ENCODE measurements at regions not wholly inside any gene's neighbourhood (a gene's known extent, or its start where the extent isn't known, plus 50 kb on each side); places are given as distances from the start of the nearest gene placed in this dataset.

DNA sequence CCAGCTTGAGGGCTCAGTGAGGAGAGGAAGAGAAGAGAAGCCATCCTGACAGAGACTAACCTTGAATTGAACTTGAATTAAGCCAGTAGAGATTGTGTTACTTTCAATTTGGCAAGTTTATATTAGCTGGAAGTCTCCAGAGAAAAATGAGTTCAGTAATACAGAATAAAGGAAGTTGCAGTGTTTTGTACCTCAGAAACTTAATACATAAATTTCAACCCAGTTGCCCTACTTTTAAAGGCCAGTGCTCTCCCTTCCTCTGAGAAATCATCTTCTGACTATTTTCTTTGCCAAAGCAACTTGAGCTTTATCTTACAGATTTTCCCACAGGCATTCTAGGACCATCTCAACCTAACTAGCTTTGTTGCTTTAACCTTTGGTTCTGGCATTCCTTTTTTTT, 231.0 kb upstream of the GAS1 start:
- TF ChIP-seq, protein P1, sequence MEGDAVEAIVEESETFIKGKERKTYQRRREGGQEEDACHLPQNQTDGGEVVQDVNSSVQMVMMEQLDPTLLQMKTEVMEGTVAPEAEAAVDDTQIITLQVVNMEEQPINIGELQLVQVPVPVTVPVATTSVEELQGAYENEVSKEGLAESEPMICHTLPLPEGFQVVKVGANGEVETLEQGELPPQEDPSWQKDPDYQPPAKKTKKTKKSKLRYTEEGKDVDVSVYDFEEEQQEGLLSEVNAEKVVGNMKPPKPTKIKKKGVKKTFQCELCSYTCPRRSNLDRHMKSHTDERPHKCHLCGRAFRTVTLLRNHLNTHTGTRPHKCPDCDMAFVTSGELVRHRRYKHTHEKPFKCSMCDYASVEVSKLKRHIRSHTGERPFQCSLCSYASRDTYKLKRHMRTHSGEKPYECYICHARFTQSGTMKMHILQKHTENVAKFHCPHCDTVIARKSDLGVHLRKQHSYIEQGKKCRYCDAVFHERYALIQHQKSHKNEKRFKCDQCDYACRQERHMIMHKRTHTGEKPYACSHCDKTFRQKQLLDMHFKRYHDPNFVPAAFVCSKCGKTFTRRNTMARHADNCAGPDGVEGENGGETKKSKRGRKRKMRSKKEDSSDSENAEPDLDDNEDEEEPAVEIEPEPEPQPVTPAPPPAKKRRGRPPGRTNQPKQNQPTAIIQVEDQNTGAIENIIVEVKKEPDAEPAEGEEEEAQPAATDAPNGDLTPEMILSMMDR (IDR thresholded peaks at IDR 0.05; ENCODE audit: control extremely low read depth in 1 of 3, insufficient read depth in 1 of 3, low read depth in 1 of 3, low read length in 3 of 3) = no peak
- TF ChIP-seq RFX5 (IDR thresholded peaks at IDR 0.05; ENCODE audit: borderline replicate concordance, low read depth, low read length) (no peak), POLR2A (IDR thresholded peaks at IDR 0.05; ENCODE audit: control extremely low read depth in 1 of 2, low read depth in 2 of 2, low read length in 2 of 2) (no peak), SAP30 (IDR thresholded peaks at IDR 0.05; ENCODE audit: insufficient read depth, insufficient replicate concordance, low read length) (no peak), CEBPB (IDR thresholded peaks at IDR 0.05; ENCODE audit: low read depth, low read length) (no peak), HDAC2 (IDR thresholded peaks at IDR 0.05; ENCODE audit: borderline replicate concordance in 1 of 2, low read depth in 2 of 2, low read length in 2 of 2) (no peak), NANOG (IDR thresholded peaks at IDR 0.05; ENCODE audit: insufficient read depth, low read depth, low read length, poor library complexity, severe bottlenecking) (no peak)
